ENCODE measurements at regions not wholly inside any gene's neighbourhood (a gene's known extent, or its start where the extent isn't known, plus 50 kb on each side); places are given as distances from the start of the nearest gene placed in this dataset.

- Histone ChIP-seq H3K4me1 (no peaks in the 10 kb centered on the region), H3K4me3 (no peak overlapping the region), H3K27ac (no peak overlapping the region), H3K27me3 (peaks cover 5% of the 10 kb centered on the region), H3K9me3 (no peaks in the 10 kb centered on the region), H3K36me3 (no peaks in the 10 kb centered on the region)
- 56% methylated on average over 5 of the region's 5 CpGs for WGBS
- TF ChIP-seq CTCF (IDR thresholded peaks at IDR 0.05) (no peak), POLR2A (IDR thresholded peaks at IDR 0.05) (no peak), EP300 (IDR thresholded peaks at IDR 0.05) (no peak), POLR2AphosphoS5 (IDR thresholded peaks at IDR 0.05) (no peak)
- DNase-seq (ENCODE audit: low spot score in 2 of 2): no peak
Observed at GRCh38 chr18:26780520-26781325, 84.8 kb downstream of the AQP4 start.

- no peaks in the 10 kb centered on the region for H3K9me3 ChIP-seq
- H3K36me3 ChIP-seq: no peaks in the 10 kb centered on the region
- no peaks in the 10 kb centered on the region for H3K4me1 ChIP-seq
- peaks cover 11% of the 10 kb centered on the region for H3K27me3 ChIP-seq
- H3K27ac ChIP-seq: no peak overlapping the region
- DNase-seq (ENCODE audit: low spot score in 2 of 2): no peak
- no peak for TF ChIP-seq POLR2A (IDR thresholded peaks at IDR 0.05)
- TF ChIP-seq EP300 (IDR thresholded peaks at IDR 0.05): no peak
- TF ChIP-seq CTCF (IDR thresholded peaks at IDR 0.05): no peak
- no peak for TF ChIP-seq POLR2AphosphoS5 (IDR thresholded peaks at IDR 0.05)
- no peak overlapping the region for H3K4me3 ChIP-seq
Observed at GRCh38 chr18:26778054-26778393, 87.5 kb downstream of the AQP4 start.

- no peak for DNase-seq (ENCODE audit: low spot score in 2 of 2)
- Histone ChIP-seq H3K4me1 (no peaks in the 10 kb centered on the region), H3K36me3 (no peaks in the 10 kb centered on the region), H3K9me3 (no peaks in the 10 kb centered on the region), H3K4me3 (no peak overlapping the region), H3K27me3 (peaks cover 11% of the 10 kb centered on the region), H3K27ac (no peak overlapping the region)
- TF ChIP-seq POLR2A (IDR thresholded peaks at IDR 0.05) (no peak), POLR2AphosphoS5 (IDR thresholded peaks at IDR 0.05) (no peak), EP300 (IDR thresholded peaks at IDR 0.05) (no peak), CTCF (IDR thresholded peaks at IDR 0.05) (no peak)
- 21% methylated on average over 6 of the region's 7 CpGs for WGBS
Observed at GRCh38 chr18:26777351-26778053, 88.0 kb downstream of the AQP4 start.

- 56% methylated on average over 2 of the region's 2 CpGs for WGBS
- no peak for DNase-seq (ENCODE audit: low spot score in 2 of 2)
- peaks cover 11% of the 10 kb centered on the region for H3K27me3 ChIP-seq
- no peaks in the 10 kb centered on the region for H3K4me1 ChIP-seq
- H3K4me3 ChIP-seq: no peak overlapping the region
- H3K9me3 ChIP-seq: no peaks in the 10 kb centered on the region
- TF ChIP-seq CTCF (IDR thresholded peaks at IDR 0.05): no peak
- no peak for TF ChIP-seq POLR2AphosphoS5 (IDR thresholded peaks at IDR 0.05)
- TF ChIP-seq POLR2A (IDR thresholded peaks at IDR 0.05): no peak
- TF ChIP-seq EP300 (IDR thresholded peaks at IDR 0.05): no peak
- no peaks in the 10 kb centered on the region for H3K36me3 ChIP-seq
- no peak overlapping the region for H3K27ac ChIP-seq
Observed at GRCh38 chr18:26772691-26773090, 92.8 kb downstream of the AQP4 start.

GRCh38 chr18:26771524-26771923, 94.0 kb downstream of the AQP4 start:
- no peaks in the 10 kb centered on the region for H3K4me1 ChIP-seq
- DNase-seq (ENCODE audit: low spot score in 2 of 2): no peak
- H3K36me3 ChIP-seq: no peaks in the 10 kb centered on the region
- H3K4me3 ChIP-seq: no peak overlapping the region
- H3K27ac ChIP-seq: no peak overlapping the region
- H3K27me3 ChIP-seq: peaks cover 7% of the 10 kb centered on the region
- 27% methylated on average over 1 of the region's 1 CpG for WGBS
- no peaks in the 10 kb centered on the region for H3K9me3 ChIP-seq
- TF ChIP-seq POLR2A (IDR thresholded peaks at IDR 0.05): no peak
- no peak for TF ChIP-seq EP300 (IDR thresholded peaks at IDR 0.05)
- TF ChIP-seq POLR2AphosphoS5 (IDR thresholded peaks at IDR 0.05): no peak
- TF ChIP-seq CTCF (IDR thresholded peaks at IDR 0.05): peak in 1 of 2 donors; percentile 7
